ENCODE measurements at regions not wholly inside any gene's neighbourhood (a gene's known extent, or its start where the extent isn't known, plus 50 kb on each side); places are given as distances from the start of the nearest gene placed in this dataset.

GRCh38 chr4:156006192-156006591, 52.5 kb upstream of the CTSO start:
- CTCF ChIA-PET = no interaction called here
- H3K27me3 Mint-ChIP-seq = no peaks in the 10 kb centered on the region

More at GRCh38 chr4:156006192-156006591, 52.5 kb upstream of the CTSO start:
- Histone ChIP-seq H3K4me1 (ENCODE audit: control insufficient read depth in 2 of 2, insufficient read depth in 2 of 2, low read length in 2 of 2) (no peaks in the 10 kb centered on the region), H4K20me1 (ENCODE audit: control insufficient read depth, insufficient read depth, low read length, poor library complexity, severe bottlenecking) (no peaks in the 10 kb centered on the region), H3K9ac (ENCODE audit: low read length) (no peak overlapping the region), H3K79me2 (ENCODE audit: control insufficient read depth, insufficient read depth, low read length) (no peaks in the 10 kb centered on the region), H3K27ac (ENCODE audit: low read length in 2 of 2) (no peak overlapping the region), H3K9me3 (ENCODE audit: control extremely low read depth in 1 of 3, control insufficient read depth in 2 of 3, insufficient read depth in 1 of 3, low read length in 2 of 3) (peaks cover 0 to 8% (median 0%) of the 10 kb centered on the region in 3 donors), H3K36me3 (replicated peaks in 1 of 2; ENCODE audit: control extremely low read depth in 1 of 2, control insufficient read depth in 1 of 2, extremely low read depth in 1 of 2, insufficient read depth in 2 of 2, low read length in 1 of 2) (no peaks in the 10 kb centered on the region), H3K4me3 (ENCODE audit: control extremely low read depth in 1 of 5, extremely low read depth in 1 of 5, insufficient read depth in 1 of 5, low read depth in 2 of 5, low read length in 4 of 5) (no peak overlapping the region), H3K27me3 (replicated peaks in 1 of 4; ENCODE audit: control extremely low read depth in 1 of 4, control insufficient read depth in 3 of 4, insufficient read depth in 4 of 4, low read length in 3 of 4) (no peaks in the 10 kb centered on the region), H2AFZ (ENCODE audit: insufficient read depth, low read depth, low read length, poor library complexity, severe bottlenecking) (no peak overlapping the region), H3K4me2 (replicated peaks; ENCODE audit: low read depth, low read length, poor library complexity, severe bottlenecking) (no peak overlapping the region)
- Mint-ChIP-seq H3K4me1 (no peaks in the 10 kb centered on the region), H3K4me3 (no peak overlapping the region), H3K27ac (no peak overlapping the region), H3K9me3 (ENCODE audit: insufficient read depth) (peaks cover 2% of the 10 kb centered on the region)
- POLR2A ChIA-PET = no interaction called here
- DNase-seq (no peak), ATAC-seq (ENCODE audit: low read depth) (no peak)
- WGBS (ENCODE audit: insufficient coverage) = 92% methylated on average over 15 of the region's 16 CpGs
- TF ChIP-seq CTCF (IDR thresholded peaks at IDR 0.05) = no peak
- no peak for TF ChIP-seq EZH2 (IDR thresholded peaks at IDR 0.05; ENCODE audit: borderline replicate concordance, insufficient read depth, low read depth, low read length, poor library complexity, severe bottlenecking)
- intact Hi-C loops (cut with micrococcal nuclease) = no loop called here

Data from B cell (primary cell).